ENCODE measurements at regions not wholly inside any gene's neighbourhood (a gene's known extent, or its start where the extent isn't known, plus 50 kb on each side); places are given as distances from the start of the nearest gene placed in this dataset.
"Not testable (repeated sequence)": the region's sequence is repeated elsewhere in the genome, so short reads cannot be mapped to it uniquely, and the experiment has no call there.

DNA sequence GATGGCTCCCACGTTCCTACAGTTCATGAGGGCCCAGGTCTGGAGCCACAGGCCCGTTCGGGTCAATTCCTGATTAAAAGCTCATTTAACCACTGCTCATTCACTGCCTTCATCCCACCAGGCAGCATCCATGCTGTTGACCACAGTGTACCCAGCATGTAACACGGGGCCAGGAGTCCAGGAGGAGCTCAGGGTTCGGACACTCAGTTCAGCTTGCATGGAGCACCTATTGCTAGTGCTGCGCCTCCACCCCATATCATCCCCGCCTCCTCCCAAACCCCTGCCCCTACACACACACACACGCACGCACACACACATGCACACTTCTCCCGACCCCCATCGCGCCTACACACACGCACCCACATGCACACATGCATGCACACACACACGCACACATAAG is 72.9 kb upstream of the SNTG2 start:
- DNase-seq, result no peak

DNA sequence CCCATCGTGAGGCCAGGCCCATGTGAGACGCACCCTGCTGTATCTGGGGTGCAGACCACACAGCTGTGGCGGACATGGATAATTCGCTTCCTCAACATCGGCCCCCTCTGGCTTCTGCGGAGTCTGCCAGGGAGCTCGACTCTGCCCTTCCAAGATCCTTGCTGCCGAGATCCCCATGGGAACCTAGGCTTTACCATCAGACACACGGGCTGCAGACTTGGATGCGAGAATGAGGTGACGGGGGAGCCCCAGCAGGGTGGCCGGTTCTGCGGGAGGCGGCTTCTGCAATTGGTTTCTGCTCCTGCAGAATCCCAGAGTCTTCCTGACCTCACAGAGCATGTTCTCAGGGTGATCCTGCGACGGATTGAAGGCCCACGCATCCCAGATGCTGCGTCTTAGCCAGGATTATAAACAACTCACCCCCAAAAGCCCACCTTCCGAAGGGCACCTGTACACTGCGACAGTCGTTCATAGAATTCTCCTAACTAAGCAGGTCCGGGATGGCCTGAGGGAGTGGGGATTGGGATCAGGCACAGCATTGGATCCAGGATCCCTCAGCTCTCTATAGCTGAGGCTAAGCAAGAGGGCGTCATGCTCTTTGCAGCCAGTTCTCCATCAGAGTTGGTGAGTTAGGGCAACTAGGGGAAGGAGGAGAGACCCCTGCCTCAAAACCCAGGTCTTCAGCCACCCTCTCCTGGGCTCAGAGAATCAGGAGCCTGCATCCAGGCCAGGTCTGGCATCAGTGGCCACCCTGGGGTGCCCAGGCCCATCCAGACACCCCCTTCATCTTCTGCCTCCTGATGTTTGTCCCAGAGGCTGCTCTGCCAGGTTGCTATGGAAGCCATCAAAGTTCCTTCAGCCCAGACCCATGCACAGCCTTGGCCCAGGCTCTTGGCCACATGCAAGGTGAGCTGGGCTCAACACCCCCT is 74.7 kb upstream of the SNTG2 start:
- DNase-seq, result no peak

DNA sequence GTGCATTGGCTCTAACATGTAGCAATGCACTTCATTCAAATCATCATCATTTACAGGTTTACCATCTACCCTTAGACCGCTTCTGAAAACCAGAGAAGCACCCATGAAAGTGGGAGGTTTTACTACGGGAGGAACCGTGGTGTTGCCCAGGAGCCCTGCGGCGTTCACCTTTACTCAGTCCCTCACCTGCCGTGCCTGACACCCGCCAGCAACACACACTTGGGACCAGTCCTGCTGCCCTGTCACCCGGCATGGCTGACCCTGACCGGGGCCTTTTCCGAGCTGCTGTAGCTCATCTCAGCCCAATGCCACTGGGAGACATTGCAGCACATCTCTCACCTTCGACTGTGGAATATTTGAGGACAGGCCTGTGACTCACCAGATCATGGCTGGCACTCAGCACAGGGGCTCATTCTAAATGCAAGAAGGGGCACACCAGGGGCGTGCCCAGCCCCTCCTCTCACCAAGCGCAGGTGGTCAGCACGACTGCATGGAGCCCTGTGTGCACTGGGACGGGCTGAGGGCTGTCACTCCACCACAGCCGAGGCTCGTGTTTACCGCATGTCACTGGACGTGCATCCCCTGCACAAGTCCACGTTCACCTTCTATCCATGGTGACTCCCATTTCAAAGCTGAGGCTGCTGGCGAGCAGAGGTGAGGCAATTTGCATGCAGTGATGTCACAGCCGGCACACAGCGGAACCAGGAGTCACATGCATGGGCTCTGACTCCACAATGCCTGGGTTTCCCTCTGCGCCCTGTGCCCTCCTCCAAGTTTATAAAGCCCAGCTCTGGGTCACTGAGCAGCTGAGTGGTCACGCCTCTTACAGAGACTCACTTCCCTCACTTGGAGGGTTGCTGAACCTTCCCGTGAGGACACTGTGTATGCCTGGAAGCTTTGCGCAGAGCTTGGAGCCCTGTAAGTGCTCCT is 76.7 kb upstream of the SNTG2 start:
- no peak for DNase-seq

DNA sequence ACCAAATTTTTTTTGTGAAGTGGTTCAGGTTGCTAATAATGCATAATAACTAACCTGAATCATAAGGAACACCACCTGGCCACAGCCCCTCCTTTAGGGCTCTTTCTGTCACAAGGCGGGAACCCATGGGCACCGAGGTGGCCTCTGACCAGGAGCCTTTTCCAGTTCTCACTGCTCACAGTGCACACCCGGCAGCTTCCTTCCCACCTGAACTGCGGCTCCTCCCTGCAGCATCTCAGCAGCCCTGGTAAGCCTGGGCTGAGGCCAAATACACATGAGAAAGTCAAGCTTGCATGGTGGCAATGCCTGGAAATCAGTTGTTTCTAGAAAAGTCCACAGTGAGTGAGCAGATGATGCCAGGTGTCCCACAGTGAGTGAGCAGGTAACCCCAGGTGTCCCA is 77.6 kb upstream of the SNTG2 start:
- no peak for DNase-seq

DNA sequence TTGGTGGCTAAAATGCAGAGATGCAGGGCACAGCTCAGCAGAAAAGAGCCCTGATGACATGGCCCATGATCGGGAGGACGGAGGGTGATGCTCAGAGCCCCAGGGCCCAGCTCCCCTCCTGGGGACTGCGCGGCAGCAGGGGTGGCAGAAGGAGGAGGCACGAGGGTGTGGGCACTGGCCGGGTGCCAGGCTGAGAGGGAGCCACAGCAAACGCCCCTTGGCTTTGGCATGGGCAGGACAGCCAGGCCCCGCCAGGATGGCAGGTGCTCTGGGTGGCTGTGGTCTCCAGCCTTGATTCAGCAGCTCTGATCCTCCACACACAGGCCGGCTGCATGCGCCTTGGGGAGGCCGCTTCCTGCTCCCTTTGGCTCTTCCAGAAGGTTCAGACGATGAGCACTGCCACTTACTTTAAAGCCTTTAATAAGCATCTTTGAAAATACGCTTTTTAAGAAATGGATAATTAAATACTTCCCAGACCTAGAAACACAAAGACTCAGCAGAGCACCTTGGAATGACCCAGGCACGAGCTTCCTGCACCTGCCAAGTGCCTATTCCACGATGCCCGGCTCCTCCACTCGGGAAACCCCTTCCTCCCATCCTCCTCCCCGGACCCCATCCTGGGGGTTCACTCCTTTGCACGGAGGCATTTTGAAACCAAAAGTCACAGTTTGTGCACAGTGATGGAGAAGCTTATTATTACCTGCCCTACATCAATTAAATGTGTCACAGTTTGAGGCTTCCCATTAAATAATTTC is 78.5 kb upstream of the SNTG2 start:
- no peak for DNase-seq

DNA sequence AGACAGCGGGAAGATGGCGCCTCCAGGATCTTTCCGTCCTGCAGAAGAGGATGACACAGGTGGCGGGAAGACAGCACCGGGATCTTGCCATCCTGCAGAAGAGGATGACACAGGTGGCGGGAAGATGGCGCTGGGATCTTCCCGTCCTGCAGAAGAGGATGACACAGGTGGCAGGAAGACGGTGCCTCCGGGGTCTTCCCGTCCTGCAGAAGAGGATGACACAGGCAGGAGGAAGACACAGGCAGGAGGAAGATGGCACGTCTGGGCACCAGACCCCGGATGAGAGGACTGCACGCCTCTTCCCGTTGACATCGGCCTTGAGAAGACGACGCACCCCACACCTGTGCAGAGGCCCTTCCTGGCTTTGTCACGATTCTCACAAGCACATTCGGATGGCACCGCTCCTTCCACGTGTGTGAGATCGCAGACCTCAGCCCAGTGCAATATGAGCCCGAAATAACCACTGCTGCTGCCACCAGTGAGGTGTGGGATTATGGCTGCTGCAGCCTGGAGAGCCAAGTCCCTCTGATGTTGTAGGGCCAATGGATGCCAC is 79.4 kb upstream of the SNTG2 start:
- DNase-seq, result no peak

DNA sequence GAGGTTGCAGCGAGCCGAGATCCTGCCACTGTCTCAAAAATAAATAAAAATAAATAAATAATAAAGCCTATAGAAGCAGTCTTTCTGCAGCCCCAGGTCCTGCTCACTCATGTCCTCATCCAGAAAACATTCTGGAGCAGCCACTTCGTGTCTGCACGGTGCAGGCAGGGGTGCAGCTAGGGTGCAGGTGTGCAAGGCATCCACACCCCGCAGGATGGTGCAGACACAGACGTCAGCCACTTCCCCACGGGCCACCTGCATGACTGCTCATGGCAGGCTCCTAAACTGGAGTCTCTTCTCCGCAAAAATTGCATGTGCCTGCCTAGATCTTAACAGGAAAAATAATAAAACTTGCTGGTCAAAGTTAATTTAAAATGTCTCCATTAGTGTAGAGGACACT is 80.2 kb upstream of the SNTG2 start:
- no peak for DNase-seq

DNA sequence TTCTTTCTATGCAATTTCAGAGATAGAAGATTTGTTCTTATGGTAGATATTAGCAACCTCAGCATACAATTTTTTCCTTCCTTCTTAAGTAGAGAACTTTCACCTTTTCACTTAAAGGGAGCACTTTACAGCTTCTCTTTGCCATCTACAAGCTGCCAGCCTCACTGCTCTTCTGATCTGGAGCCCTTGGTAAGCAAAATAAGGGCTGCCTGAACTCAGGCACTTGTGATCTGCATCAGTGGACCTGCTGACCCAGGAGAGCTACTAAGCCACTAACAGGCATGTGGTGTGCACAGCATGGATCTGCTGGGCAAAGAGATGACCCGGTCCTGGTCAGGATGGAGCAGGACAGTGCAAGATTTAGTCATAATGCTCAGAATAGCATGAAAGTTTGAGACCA is 80.8 kb upstream of the SNTG2 start:
- no peak for DNase-seq

DNA sequence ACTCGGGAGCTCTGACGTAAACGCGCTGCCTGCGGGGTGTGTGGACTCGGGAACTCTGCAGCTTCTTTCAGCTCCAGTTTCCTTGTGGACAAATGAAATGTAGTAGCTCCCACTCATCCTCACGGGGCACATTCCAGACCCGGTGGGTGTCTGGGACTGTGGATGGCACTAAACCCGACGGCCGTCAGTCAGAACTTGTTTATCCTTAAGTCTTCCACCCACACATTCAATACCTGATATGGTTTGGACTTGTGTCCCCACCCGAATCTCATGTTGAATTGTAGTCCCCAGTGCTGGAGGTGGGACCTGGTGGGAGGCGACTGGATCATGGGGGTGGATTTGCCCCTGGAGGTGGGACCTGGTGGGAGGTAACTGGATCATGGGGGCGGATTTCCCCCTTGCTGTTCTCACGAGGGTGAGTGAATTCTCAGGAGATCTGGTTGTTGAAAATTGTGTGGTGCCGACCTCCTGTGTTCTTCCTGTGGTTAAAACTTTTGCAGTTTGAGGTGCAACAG is 81.2 kb upstream of the SNTG2 start:
- no peak for DNase-seq

DNA sequence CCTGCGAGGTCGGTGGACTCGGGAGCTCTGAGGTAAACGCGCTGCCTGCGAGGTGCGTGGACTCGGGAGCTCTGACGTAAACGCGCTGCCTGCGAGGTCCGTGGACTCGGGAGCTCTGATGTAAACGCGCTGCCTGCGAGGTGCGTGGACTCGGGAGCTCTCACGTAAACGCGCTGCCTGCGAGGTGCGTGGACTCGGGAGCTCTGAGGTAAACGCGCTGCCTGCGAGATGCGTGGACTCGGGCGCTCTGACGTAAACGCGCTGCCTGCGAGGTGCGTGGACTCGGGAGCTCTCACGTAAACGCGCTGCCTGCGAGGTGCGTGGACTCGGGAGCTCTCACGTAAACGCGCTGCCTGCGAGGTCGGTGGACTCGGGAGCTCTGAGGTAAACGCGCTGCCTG is 81.8 kb upstream of the SNTG2 start:
- not testable (repeated sequence) for DNase-seq

DNA sequence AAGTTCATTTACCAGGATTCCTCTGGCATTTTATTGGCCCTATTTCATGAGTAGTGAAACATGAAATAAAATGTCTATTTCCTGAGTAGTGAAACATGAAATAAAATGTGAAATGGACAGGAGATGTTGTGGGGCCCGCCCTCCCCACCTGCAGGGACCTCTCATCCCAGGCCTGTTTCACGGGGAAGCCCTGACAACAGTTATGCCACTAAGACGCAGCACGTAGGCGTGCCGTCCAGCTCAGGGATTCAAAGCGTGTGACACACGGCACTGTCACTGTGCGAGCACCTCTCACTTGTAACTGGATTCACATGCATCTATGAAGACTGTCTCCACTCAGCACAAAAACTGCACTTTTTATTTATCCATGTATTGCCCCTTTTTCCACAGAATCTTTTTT is 83.4 kb upstream of the SNTG2 start:
- no peak for DNase-seq

DNA sequence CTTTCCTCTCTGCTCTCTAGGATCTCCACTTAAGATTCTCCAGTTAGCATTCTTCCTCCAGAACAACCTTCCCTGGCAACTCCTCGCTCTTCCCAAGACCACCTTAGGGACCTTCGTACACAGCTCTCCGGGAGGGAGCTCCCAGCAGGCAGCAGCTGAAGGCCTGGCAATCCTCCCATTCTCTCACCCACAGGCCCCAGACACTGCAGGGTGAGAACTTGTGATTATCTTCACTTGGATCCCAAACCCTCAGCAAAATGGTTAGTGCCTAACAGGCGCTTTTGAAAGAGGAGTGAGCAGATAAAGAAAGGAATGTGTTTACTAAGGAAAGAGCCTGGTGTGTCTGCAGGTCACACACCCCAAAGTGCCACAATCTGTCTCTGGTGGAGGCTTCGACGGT is 83.8 kb upstream of the SNTG2 start:
- DNase-seq, result no peak

DNA sequence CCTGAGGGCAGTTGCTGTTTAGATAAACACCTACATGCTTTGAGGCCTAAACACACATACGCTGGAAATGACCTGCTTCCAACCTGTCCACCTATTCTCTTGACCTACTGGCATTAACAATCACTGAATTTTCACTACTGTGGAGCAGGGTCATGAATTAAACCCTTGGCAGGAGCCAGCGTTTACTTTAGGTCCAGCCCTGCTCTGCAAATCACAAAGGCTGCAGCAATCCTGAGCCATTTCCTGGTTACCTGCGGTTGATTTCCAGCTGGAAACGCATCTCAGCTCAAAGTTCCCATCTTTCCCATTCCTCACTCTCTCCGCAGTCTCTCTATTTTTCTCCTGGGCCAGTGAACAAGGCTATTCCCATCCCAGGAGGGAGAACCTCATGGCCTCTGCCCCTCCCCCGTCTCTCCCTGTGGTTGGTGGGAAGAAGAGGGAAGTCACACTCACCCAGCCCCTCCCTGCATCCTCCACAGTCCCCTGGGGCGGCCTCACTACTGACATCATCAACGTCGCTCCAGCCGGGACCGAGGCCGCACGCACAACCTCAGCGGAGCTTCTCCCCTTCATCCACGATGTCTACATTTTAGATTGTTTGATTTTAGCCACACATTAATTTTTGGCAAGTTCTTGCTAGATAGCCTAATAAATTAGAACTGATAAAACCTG is 84.5 kb upstream of the SNTG2 start:
- DNase-seq, result no peak

DNA sequence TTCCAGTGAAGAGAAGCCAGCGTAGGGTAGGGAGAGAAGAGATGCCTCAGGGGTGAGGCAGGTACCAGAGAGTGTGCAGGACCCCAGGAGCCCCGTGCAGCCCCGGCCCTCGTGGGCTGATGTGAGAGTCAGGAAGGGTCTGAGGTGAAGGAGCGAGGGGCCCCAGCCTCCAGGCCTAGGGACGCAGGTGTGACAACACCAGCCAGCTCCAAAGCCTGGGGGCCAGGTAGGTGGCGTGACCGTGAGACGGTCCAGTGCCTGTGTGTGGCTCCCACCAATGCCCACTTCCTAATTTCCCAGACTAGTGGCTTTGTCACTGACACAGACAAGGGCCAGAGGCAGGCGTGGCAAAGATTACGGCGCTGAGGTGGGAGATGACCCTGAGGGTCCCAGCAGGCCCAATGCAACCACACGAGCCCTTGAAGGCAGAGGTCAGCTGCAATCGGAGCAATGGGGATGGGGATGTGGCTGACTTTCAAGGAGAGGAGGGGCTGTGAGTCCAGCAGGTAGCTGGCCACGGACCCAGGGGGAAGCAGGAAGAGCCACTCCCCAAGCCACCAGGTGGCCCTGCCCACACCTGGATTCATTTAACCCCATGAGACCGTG is 86.0 kb upstream of the SNTG2 start:
- no peak for DNase-seq

DNA sequence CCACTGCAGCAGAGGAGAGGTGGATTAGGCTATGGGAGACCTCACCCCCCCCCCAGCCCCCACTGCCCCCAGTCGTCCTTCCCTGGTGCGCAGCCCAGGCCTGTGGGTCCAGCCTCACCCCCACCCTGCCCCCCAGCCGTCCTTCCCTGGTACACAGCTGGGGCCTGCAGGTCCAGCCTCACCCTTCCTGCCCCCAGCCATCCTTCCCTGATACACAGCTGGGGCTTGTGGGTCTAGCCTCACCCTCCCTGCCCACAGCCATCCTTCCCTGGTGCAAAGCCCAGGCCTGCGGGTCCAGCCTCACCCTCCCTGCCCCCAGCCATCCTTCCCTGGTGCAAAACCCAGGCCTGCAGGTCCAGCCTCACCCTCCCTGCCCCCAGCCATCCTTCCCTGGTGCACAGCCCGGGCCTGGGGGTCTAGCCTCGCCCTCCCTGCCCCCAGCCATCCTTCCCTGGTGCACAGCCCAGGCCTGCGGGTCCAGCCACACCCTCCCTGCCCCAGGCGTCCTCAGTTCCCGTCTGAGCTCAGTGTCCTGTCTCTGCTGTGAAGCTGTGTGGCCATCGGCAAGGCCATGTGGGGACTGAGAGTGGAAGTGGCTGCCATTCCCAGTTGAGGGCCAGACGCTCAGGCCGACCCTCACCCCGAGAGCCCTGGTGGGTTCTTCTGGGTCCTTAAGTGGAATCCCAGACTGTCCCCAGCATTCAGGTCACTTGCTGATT is 86.8 kb upstream of the SNTG2 start:
- no peak for DNase-seq

DNA sequence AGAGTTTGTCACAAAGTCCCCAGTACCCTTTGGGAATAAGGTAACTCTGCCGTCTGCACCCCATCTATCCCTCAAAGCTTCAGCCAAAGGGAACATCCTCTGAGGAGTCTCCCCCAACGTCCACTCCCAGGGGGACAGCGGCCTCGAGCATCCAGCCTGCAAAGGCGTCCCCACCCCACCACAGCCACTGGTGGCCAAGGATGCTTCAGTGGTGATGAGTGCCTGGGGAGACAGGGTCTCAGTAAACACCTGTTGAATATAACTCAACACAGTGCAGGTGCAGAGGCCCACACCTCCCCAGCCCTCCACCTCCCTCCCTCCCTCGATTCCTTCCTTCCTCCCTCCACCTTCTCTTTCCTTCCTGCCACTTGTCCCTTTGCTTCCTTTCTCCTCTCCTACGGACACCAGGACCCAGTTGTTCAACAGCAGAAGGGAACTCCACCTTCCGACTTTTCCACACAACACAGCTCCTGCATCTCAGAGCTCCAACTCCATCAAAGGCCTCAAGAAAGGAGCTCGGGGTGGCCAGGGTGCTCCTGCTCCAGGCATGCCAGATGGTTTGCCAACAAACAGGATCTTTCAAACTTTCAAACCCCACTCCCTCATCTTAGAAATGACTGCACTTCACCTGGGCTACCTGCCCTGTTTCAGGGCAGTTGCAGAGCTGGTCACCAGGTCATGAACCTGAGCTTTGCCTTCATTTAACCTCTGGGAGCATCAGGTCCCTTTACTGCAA is 87.8 kb upstream of the SNTG2 start:
- no peak for DNase-seq

DNA sequence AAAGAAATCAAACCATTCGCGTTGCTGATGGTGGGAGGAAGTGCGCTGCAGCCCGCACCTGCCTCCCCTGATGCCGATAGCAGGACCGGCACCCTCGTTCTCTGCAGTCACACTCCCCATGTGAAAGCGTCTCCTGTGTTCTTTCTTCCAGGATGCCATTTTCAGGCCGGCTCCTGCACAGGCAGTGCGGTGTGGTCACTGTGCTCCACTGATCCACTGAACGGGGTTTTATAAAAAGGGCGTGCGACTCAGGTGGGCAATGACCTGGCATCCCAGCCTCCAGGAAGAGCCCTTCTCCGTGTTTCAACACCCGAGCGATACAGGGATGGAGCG is 88.3 kb upstream of the SNTG2 start:
- DNase-seq, result no peak

DNA sequence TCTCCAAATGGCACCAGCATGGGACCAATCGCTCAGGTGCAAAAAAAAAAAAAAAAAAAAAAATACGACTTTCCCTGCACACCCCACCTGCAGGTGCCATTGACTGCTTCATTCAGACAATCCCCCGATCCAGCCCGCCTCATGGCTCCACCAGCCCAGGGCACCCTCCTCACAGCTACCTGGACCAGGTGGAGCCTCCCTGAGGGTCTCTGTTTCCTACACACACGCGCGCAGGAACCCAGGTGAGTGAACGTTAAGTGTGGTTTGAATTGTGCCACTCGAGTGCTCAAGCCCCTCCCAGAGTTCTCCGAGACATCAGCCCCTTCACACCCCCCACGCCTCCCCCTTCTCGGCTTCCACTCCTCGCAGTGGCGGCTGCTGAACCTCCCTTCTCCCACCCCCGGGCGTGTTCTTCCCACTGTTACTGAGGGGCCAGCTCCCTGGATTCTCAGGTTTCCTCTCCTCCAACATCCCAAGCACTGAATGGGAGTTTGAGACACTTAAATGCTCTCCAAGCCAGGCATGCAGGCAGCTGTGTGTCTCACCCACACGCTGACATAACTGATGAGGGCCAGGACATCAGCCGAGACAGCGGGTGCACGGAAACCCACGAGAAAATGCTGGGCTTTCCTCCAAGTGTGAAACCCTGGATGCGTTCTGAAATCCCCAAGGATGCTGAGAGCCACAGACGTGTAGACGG is 88.8 kb upstream of the SNTG2 start:
- no peak for DNase-seq

DNA sequence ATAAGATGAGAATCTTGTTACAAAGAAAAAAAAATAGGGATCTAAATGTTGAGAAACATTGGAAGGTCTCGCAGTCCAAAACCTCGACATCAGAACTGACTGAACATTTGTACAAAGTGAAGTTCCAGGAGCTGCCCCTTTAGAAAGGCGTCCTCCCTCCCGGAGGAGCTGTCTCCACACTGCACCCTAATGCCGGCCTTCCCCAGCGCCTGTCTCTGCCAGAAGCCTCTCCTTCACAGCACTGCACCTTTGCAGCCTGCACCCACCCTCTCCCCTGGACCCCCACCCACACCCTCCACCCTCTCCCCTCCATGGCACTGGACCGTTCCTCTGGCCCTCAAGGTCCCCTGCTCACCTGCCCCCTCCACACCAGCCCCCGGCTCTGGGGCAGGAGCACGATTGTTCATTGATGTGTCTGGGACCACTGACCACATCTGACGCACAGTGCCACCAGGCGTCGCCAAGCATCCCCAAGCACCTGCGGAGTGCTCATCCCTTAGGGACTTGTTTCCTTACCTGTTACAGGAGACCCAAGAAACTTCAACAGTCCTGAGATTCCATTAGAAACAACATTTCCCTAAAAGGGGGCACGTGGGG is 90.3 kb upstream of the SNTG2 start:
- no peak for DNase-seq
